AG10803 (cell line): ENCODE measurements at regions not wholly inside any gene's neighbourhood (a gene's known extent, or its start where the extent isn't known, plus 50 kb on each side); places are given as distances from the start of the nearest gene placed in this dataset.

Source experiments
- DNase-seq: peaks from one replicate; pipeline ENCODE4 v3.0.0; 2010; ENCODE audit warnings: low read depth
- H3K4me3 ChIP-seq: 2 replicates; pipeline ENCODE4 v1.5.1; 2011; ENCODE audit warnings: mild to moderate bottlenecking, low read length, control low read depth
- CTCF ChIP-seq: conservative IDR thresholded peaks from 2 replicates; pipeline ENCODE4 v1.5.1; 2011; ENCODE audit warnings: mild to moderate bottlenecking, low read length, control low read depth, inconsistent platforms

- DNase-seq, result no peak
- H3K4me3 ChIP-seq, result no peak overlapping the region
- no peak for TF ChIP-seq CTCF
These were observed 263.6 kb downstream of the FLRT2 start for GRCh38 chr14:85793533-85793932.

GRCh38 chr14:85789506-85789905, 259.6 kb downstream of the FLRT2 start:
- no peak for DNase-seq
- no peak overlapping the region for H3K4me3 ChIP-seq
- no peak for TF ChIP-seq CTCF

DNA sequence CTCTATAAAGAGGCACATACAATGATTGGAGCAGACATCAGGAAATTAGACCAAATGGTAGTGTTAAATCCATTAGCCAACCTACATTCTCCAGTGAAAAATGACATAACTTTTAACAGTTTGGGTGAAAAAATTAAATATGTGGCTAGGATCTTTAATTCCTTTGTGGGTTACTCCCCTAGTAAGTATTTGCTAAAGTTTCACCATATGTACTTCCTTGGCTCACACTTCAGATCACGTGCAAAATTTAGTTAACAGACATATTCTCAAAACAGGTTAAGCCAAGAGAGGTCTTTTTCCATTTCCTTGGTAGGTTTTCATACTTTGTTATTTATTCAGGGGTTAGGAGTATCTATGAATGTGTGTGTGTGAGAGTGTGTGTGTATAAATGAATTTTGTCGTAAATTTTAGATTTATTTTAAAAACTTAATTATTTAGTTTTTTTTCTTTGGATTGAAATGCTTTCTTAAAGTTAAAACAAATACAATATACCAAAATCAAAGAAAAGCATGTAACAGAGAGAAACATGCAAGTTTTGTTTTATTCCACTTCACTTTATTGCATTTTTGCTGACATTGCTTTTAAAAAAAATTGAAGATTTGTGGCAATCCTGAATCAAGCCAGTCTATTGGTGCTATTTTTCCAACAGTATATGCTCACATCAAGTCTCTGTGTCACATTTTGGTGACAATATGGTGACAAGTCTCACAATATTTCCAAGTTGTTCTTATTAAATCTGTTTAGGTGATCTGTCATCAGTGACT, 258.7 kb downstream of the FLRT2 start:
- H3K4me3 ChIP-seq, result no peak overlapping the region
- no peak for DNase-seq
- no peak for TF ChIP-seq CTCF

- no peak for TF ChIP-seq CTCF
- no peak for DNase-seq
- H3K4me3 ChIP-seq, result no peak overlapping the region
These were observed 236.4 kb downstream of the FLRT2 start for GRCh38 chr14:85766295-85766694.

- TF ChIP-seq CTCF, result no peak
- H3K4me3 ChIP-seq, result no peak overlapping the region
- DNase-seq, result no peak
These were observed 234.9 kb downstream of the FLRT2 start for GRCh38 chr14:85764822-85765221.

DNA sequence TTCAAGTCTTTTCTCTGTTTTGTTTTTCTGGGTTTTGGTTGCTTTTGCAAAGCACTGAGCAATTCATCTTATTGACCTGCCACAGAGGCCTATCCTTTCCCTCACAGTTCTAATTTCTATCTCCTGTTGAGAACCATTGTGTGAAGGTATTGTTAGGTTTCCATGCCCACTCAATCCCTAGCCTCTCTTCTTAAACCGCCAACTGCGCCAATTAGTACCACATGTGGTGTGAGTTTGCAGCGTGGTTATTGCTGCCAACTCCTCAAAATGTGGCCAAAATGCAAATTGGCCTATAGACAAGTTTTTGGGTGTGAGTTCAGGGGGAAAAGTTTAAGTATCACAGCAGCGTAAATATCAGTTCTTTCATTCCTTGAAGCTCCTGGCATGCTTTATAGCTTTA, 232.6 kb downstream of the FLRT2 start:
- TF ChIP-seq CTCF, result no peak
- H3K4me3 ChIP-seq, result no peak overlapping the region
- no peak for DNase-seq

- TF ChIP-seq CTCF, result no peak
- DNase-seq, result no peak
- no peak overlapping the region for H3K4me3 ChIP-seq
These were observed 222.2 kb downstream of the FLRT2 start for GRCh38 chr14:85752175-85752574.
